ENCODE measurements at regions not wholly inside any gene's neighbourhood (a gene's known extent, or its start where the extent isn't known, plus 50 kb on each side); places are given as distances from the start of the nearest gene placed in this dataset.

DNA sequence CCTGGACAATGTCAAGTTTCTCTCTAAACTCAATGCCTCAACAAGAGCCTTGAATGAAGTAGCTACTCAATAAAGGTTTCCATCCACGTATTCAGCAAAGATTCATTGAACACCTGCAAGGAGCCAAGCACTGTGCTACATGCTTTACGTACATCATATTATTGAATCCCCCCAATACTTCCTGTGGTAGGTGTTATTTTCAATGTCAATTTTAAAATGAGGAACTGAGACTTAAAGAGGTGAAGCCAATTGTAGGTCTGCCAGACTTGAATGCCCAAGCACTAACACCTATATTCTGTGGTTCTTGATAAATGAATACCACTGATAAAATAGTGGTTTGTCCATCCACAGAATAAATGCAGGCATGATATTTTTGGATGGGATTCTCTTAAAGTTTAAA is 162.3 kb downstream of the DRD1 start:
- H3K4me1 ChIP-seq, result no peaks in the 10 kb centered on the region
- no peak overlapping the region for H3K27ac ChIP-seq
- H3K27me3 ChIP-seq, result no peaks in the 10 kb centered on the region
- no peaks in the 10 kb centered on the region for H3K9me3 ChIP-seq
- no peak for DNase-seq
- TF ChIP-seq EP300 (IDR thresholded peaks at IDR 0.05) (no peak), POLR2A (IDR thresholded peaks at IDR 0.05) (no peak), POLR2AphosphoS5 (IDR thresholded peaks at IDR 0.05) (no peak)
- TF ChIP-seq, protein P1, sequence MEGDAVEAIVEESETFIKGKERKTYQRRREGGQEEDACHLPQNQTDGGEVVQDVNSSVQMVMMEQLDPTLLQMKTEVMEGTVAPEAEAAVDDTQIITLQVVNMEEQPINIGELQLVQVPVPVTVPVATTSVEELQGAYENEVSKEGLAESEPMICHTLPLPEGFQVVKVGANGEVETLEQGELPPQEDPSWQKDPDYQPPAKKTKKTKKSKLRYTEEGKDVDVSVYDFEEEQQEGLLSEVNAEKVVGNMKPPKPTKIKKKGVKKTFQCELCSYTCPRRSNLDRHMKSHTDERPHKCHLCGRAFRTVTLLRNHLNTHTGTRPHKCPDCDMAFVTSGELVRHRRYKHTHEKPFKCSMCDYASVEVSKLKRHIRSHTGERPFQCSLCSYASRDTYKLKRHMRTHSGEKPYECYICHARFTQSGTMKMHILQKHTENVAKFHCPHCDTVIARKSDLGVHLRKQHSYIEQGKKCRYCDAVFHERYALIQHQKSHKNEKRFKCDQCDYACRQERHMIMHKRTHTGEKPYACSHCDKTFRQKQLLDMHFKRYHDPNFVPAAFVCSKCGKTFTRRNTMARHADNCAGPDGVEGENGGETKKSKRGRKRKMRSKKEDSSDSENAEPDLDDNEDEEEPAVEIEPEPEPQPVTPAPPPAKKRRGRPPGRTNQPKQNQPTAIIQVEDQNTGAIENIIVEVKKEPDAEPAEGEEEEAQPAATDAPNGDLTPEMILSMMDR (IDR thresholded peaks at IDR 0.05), result no peak
- intact Hi-C loops (cut with DNase I), result no loop called here
- H3K36me3 ChIP-seq, result no peaks in the 10 kb centered on the region
- H3K4me3 ChIP-seq, result no peak overlapping the region
- 68 to 86% methylated on average over 2 of the region's 2 CpGs for WGBS, 2 donors

DNA sequence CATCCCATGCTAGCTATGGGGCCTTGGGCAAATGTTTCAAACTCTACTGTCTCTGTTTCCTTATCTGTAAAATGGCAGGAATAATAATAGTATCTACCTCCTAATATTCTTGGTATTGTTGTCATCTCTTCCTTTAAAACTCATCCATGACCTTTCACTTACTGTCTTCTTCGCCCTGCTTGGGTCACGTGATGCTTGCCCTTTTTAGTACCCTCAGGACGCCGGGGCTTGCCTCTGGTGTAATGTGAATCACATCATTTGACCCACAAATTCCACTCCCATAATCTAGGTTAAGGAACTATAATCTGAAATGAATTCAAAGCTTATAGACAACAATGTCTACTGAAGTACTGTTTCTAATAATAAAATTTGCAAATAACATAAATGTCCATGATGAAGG is 162.7 kb downstream of the DRD1 start:
- Histone ChIP-seq H3K9me3 (no peaks in the 10 kb centered on the region), H3K4me3 (no peak overlapping the region), H3K36me3 (no peaks in the 10 kb centered on the region), H3K4me1 (no peaks in the 10 kb centered on the region), H3K27me3 (no peaks in the 10 kb centered on the region), H3K27ac (no peak overlapping the region)
- DNase-seq, result no peak
- intact Hi-C loops (cut with DNase I), result no loop called here
- TF ChIP-seq EP300 (IDR thresholded peaks at IDR 0.05), result no peak
- TF ChIP-seq, protein P1 (IDR thresholded peaks at IDR 0.05), result no peak
- TF ChIP-seq POLR2AphosphoS5 (IDR thresholded peaks at IDR 0.05), result no peak
- TF ChIP-seq POLR2A (IDR thresholded peaks at IDR 0.05), result no peak
- WGBS, 2 donors, result 88 to 92% methylated on average over 4 of the region's 4 CpGs

DNA sequence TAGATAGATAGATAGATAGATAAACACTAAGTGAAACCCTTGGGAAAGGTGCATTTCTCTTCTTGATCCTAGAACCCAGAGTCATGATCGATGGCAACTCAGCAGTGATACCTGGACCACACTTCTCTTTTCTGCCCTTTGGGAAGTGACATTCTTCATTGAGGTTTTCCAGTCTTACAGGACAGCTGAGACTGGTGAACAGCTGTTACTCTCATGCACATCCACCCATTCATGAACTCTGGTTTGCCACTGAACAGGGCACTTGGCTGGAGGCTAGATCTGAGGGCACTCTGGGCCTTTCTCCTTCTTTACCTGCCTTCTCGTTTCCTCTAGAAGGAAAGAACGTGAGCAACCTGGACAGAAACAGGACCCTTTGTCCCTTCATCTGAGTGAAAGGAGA is 164.5 kb downstream of the DRD1 start:
- intact Hi-C loops (cut with DNase I), result no loop called here
- no peak overlapping the region for H3K27ac ChIP-seq
- no peaks in the 10 kb centered on the region for H3K27me3 ChIP-seq
- no peaks in the 10 kb centered on the region for H3K9me3 ChIP-seq
- H3K36me3 ChIP-seq, result no peaks in the 10 kb centered on the region
- DNase-seq, result no peak
- no peak for TF ChIP-seq EP300 (IDR thresholded peaks at IDR 0.05)
- TF ChIP-seq POLR2A (IDR thresholded peaks at IDR 0.05), result no peak
- TF ChIP-seq POLR2AphosphoS5 (IDR thresholded peaks at IDR 0.05), result no peak
- 71 to 81% methylated on average over 3 of the region's 3 CpGs for WGBS, 2 donors
- no peak overlapping the region for H3K4me3 ChIP-seq
- no peaks in the 10 kb centered on the region for H3K4me1 ChIP-seq

DNA sequence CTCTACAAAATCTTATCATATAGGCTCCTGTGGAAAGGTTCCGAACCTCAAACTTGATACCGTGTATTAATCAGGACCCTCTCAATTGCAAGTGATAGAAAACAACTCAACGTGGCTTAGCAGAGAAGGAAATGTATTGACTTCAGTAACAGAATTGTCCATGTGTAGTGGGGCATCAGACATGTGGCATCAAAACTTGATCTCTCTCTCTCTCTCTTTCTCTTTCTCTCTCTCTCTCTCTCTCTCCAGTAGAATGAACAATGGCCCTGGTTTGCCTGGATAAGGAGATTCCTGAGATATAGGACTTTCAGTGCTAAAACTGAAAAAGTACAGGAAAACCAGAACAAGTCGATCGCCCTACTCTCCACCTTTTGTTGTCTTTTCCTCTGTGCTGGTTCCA is 168.2 kb downstream of the DRD1 start:
- TF ChIP-seq EP300 (IDR thresholded peaks at IDR 0.05) (no peak), POLR2A (IDR thresholded peaks at IDR 0.05) (no peak), POLR2AphosphoS5 (IDR thresholded peaks at IDR 0.05) (no peak)
- TF ChIP-seq, protein P1 (IDR thresholded peaks at IDR 0.05), result no peak
- Histone ChIP-seq H3K9me3 (no peaks in the 10 kb centered on the region), H3K4me1 (no peaks in the 10 kb centered on the region), H3K27me3 (no peaks in the 10 kb centered on the region), H3K27ac (no peak overlapping the region), H3K36me3 (no peaks in the 10 kb centered on the region), H3K4me3 (no peak overlapping the region)
- whole genome bisulfite sequencing, 2 donors, result 88 to 89% methylated on average over 5 of the region's 5 CpGs
- intact Hi-C loops (cut with DNase I), result no loop called here
- no peak for DNase-seq

DNA sequence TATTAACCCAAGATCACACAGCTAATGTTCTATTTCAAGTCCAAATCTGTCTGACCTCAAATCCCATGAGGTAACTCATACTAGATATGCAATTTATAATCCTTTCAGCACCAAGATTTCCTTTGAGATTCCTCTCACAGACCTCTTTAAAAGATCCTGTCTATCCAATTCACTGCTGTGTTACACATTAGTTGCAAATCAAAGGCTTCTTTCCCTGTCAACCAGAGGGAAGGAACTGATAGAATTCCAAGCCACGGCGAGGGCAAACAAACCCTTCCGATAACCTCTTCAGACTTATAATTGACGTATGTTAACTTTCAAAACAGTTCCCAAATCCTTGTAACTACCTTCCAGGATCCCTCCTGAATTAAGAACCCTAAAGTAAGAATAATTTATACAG is 168.9 kb downstream of the DRD1 start:
- Histone ChIP-seq H3K4me1 (no peaks in the 10 kb centered on the region), H3K4me3 (no peak overlapping the region), H3K27me3 (no peaks in the 10 kb centered on the region), H3K36me3 (no peaks in the 10 kb centered on the region), H3K27ac (no peak overlapping the region), H3K9me3 (no peaks in the 10 kb centered on the region)
- no peak for DNase-seq
- intact Hi-C loops (cut with DNase I), result no loop called here
- 81 to 88% methylated on average over 4 of the region's 4 CpGs for WGBS, 2 donors
- TF ChIP-seq EP300 (IDR thresholded peaks at IDR 0.05), result no peak

DNA sequence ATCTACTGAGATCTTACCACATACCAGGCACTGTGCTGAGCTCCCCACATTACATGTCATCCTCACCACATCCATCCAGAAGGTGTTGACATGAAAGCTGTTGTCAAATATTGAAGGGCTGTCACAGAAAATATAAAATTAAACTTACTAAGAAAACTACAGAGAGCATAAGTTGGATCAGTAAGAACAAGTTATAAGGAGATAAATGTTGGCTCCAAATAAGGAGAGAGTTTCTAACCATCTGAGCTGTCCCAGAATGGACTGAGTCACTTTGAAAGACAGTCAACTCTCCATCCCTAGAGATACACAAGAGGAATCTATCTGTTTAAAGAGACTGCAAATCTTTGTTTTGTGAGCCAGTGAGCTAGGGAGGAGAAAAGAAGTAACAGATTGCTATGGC is 169.8 kb downstream of the DRD1 start:
- Histone ChIP-seq H3K4me1 (no peaks in the 10 kb centered on the region), H3K9me3 (no peaks in the 10 kb centered on the region), H3K36me3 (no peaks in the 10 kb centered on the region), H3K4me3 (no peak overlapping the region), H3K27me3 (no peaks in the 10 kb centered on the region), H3K27ac (no peak overlapping the region)
- intact Hi-C loops (cut with DNase I), result no loop called here
- no peak for DNase-seq
- TF ChIP-seq, protein P1 (IDR thresholded peaks at IDR 0.05), result no peak
- no peak for TF ChIP-seq EP300 (IDR thresholded peaks at IDR 0.05)
- TF ChIP-seq POLR2AphosphoS5 (IDR thresholded peaks at IDR 0.05), result no peak
- no peak for TF ChIP-seq POLR2A (IDR thresholded peaks at IDR 0.05)

All from sigmoid colon (tissue), 6 donors.